Nephron (organoid): ENCODE measurements at regions not wholly inside any gene's neighbourhood (a gene's known extent, or its start where the extent isn't known, plus 50 kb on each side); places are given as distances from the start of the nearest gene placed in this dataset.

ENCODE experiments used
- H3K27ac Mint-ChIP-seq, 3 experiments: 2 replicates each; pipeline ENCODE4 v1.8.0; 2020; ENCODE audit warnings: mixed read lengths in 3 of 3, mild to moderate bottlenecking in 2 of 3, moderate library complexity in 1 of 3
- H3K27me3 Mint-ChIP-seq: 2 replicates; pipeline ENCODE4 v1.8.0; 2021; ENCODE audit warnings: low read depth, mild to moderate bottlenecking, moderate library complexity, mixed read lengths
- H3K36me3 Mint-ChIP-seq: 2 replicates; pipeline ENCODE4 v1.8.0; 2020; ENCODE audit warnings: low read depth, mixed read lengths
- H3K4me1 Mint-ChIP-seq: 2 replicates; pipeline ENCODE4 v1.8.0; 2020; ENCODE audit warnings: mixed read lengths
- H3K4me3 Mint-ChIP-seq, 3 experiments: 2 replicates each; pipeline ENCODE4 v1.8.0; 2020; ENCODE audit warnings: mild to moderate bottlenecking in 3 of 3, mixed read lengths in 3 of 3, moderate library complexity in 2 of 3
- H3K9me3 Mint-ChIP-seq: 2 replicates; pipeline ENCODE4 v1.8.0; 2020; ENCODE audit warnings: mixed read lengths
- CTCF ChIP-seq, 3 experiments: fragments of 200-600 bp; sonication (generic); IDR thresholded peaks; one replicate each; pipeline ENCODE4 v1.5.0; 2021; ENCODE audit warnings: antibody characterized with exemption in 3 of 3; ENCODE audit not compliant: unreplicated experiment in 3 of 3

GRCh38 chr2:103809941-103810441 lies 1043.9 kb upstream of the POU3F3 start:
- no peak for TF ChIP-seq CTCF (IDR thresholded peaks at IDR 0.05; ENCODE audit: unreplicated experiment in 3 of 3)
- no peaks in the 10 kb centered on the region for H3K36me3 Mint-ChIP-seq
- no peaks in the 10 kb centered on the region for H3K4me1 Mint-ChIP-seq
- H3K9me3 Mint-ChIP-seq = no peaks in the 10 kb centered on the region
- H3K27me3 Mint-ChIP-seq = no peaks in the 10 kb centered on the region
- H3K27ac Mint-ChIP-seq = no peak overlapping the region
- H3K4me3 Mint-ChIP-seq = no peak overlapping the region

GRCh38 chr2:103810875-103811274 lies 1043.0 kb upstream of the POU3F3 start:
- no peak for TF ChIP-seq CTCF (IDR thresholded peaks at IDR 0.05; ENCODE audit: unreplicated experiment in 3 of 3)
- Mint-ChIP-seq H3K9me3 (no peaks in the 10 kb centered on the region), H3K27ac (no peak overlapping the region), H3K36me3 (no peaks in the 10 kb centered on the region), H3K27me3 (no peaks in the 10 kb centered on the region), H3K4me3 (no peak overlapping the region), H3K4me1 (no peaks in the 10 kb centered on the region)

GRCh38 chr2:103814016-103814415 lies 1039.9 kb upstream of the POU3F3 start:
- H3K27ac Mint-ChIP-seq = no peak overlapping the region
- H3K9me3 Mint-ChIP-seq = no peaks in the 10 kb centered on the region
- no peak overlapping the region for H3K4me3 Mint-ChIP-seq
- H3K4me1 Mint-ChIP-seq = no peaks in the 10 kb centered on the region
- no peaks in the 10 kb centered on the region for H3K36me3 Mint-ChIP-seq
- no peaks in the 10 kb centered on the region for H3K27me3 Mint-ChIP-seq
- TF ChIP-seq CTCF (IDR thresholded peaks at IDR 0.05; ENCODE audit: unreplicated experiment in 3 of 3) = no peak

- TF ChIP-seq CTCF (IDR thresholded peaks at IDR 0.05; ENCODE audit: unreplicated experiment in 3 of 3) = no peak
- H3K27me3 Mint-ChIP-seq = no peaks in the 10 kb centered on the region
Measured at GRCh38 chr2:103815731-103816130, 1038.2 kb upstream of the POU3F3 start.

GRCh38 chr2:103817746-103818145 lies 1036.2 kb upstream of the POU3F3 start:
- TF ChIP-seq CTCF (IDR thresholded peaks at IDR 0.05; ENCODE audit: unreplicated experiment in 3 of 3) = no peak
- no peaks in the 10 kb centered on the region for H3K4me1 Mint-ChIP-seq
- H3K27ac Mint-ChIP-seq = no peak overlapping the region
- H3K36me3 Mint-ChIP-seq = no peaks in the 10 kb centered on the region
- H3K4me3 Mint-ChIP-seq = no peak overlapping the region
- H3K9me3 Mint-ChIP-seq = no peaks in the 10 kb centered on the region
- no peaks in the 10 kb centered on the region for H3K27me3 Mint-ChIP-seq

More at GRCh38 chr2:103815731-103816130, 1038.2 kb upstream of the POU3F3 start:
- Mint-ChIP-seq H3K4me1 (no peaks in the 10 kb centered on the region), H3K4me3 (no peak overlapping the region), H3K9me3 (no peaks in the 10 kb centered on the region), H3K36me3 (no peaks in the 10 kb centered on the region), H3K27ac (no peak overlapping the region)

GRCh38 chr2:103818176-103818575 lies 1035.7 kb upstream of the POU3F3 start:
- no peaks in the 10 kb centered on the region for H3K4me1 Mint-ChIP-seq
- no peak for TF ChIP-seq CTCF (IDR thresholded peaks at IDR 0.05; ENCODE audit: unreplicated experiment in 3 of 3)
- H3K27ac Mint-ChIP-seq = no peak overlapping the region
- H3K4me3 Mint-ChIP-seq = no peak overlapping the region
- no peaks in the 10 kb centered on the region for H3K27me3 Mint-ChIP-seq
- no peaks in the 10 kb centered on the region for H3K36me3 Mint-ChIP-seq
- H3K9me3 Mint-ChIP-seq = no peaks in the 10 kb centered on the region
